Ishikawa (cell line): ENCODE measurements at regions not wholly inside any gene's neighbourhood (a gene's known extent, or its start where the extent isn't known, plus 50 kb on each side); places are given as distances from the start of the nearest gene placed in this dataset.

Experiments used
- CEBPB ChIP-seq: IDR thresholded peaks from 2 replicates; pipeline ENCODE4 v1.6.1; 2012
- CREB1 ChIP-seq: IDR thresholded peaks from 2 replicates; pipeline ENCODE4 v1.6.1; 2012; ENCODE audit warnings: low read depth
- EGR1 ChIP-seq: IDR thresholded peaks from 2 replicates; pipeline ENCODE4 v1.6.1; 2012
- EP300 ChIP-seq: IDR thresholded peaks from 2 replicates; pipeline ENCODE4 v1.6.1; 2012; ENCODE audit warnings: borderline replicate concordance
- FOXM1 ChIP-seq: IDR thresholded peaks from 2 replicates; pipeline ENCODE4 v1.6.1; 2012; ENCODE audit warnings: low read depth, borderline replicate concordance
- NFIC ChIP-seq: IDR thresholded peaks from 2 replicates; pipeline ENCODE4 v1.6.1; 2012
- RAD21 ChIP-seq: IDR thresholded peaks from 2 replicates; pipeline ENCODE4 v1.6.1; 2012; ENCODE audit warnings: low read depth
- TAF1 ChIP-seq: IDR thresholded peaks from 2 replicates; pipeline ENCODE4 v1.6.1; 2012; ENCODE audit warnings: low read depth, mild to moderate bottlenecking
- TCF12 ChIP-seq: IDR thresholded peaks from 2 replicates; pipeline ENCODE4 v1.6.1; 2012; ENCODE audit warnings: low read depth
- TEAD4 ChIP-seq: IDR thresholded peaks from 2 replicates; pipeline ENCODE4 v1.6.1; 2012
- YY1 ChIP-seq: IDR thresholded peaks from 2 replicates; pipeline ENCODE4 v1.6.1; 2012; ENCODE audit warnings: low read depth
- ZBTB7A ChIP-seq: IDR thresholded peaks from 2 replicates; pipeline ENCODE4 v1.6.1; 2012; ENCODE audit warnings: low read depth
- TF ChIP-seq, protein P1 (sequence below): IDR thresholded peaks from 2 replicates; pipeline ENCODE4 v1.6.1; 2012
- TF ChIP-seq, protein P2 (sequence below): IDR thresholded peaks from 2 replicates; pipeline ENCODE4 v1.6.1; 2012; ENCODE audit warnings: low read depth, mild to moderate bottlenecking
- TF ChIP-seq, protein P3 (sequence below): IDR thresholded peaks from 2 replicates; pipeline ENCODE4 v1.6.1; 2012

DNA sequence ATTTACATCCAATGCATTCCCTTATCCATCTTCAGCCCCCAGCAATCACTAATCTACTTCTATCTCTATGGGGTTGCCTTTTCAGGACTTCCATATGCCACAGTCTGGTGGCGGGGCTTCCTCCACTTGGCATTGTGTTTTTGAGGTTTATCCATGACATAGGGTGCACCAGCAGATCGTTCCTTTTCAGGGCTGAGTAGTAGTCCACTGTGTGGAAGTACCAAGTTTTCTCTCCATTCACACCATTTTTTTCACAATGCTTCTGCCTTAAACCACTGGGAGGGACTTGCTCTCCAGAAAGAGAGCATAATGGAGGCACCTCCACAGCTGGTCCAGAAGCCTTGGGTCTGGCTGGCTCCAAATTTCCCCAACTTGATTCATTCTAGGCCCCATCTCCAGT is 144.0 kb upstream of the IQSEC1 start:
- TF ChIP-seq, protein P1, sequence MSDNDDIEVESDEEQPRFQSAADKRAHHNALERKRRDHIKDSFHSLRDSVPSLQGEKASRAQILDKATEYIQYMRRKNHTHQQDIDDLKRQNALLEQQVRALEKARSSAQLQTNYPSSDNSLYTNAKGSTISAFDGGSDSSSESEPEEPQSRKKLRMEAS, result no peak
- TF ChIP-seq, protein P2, sequence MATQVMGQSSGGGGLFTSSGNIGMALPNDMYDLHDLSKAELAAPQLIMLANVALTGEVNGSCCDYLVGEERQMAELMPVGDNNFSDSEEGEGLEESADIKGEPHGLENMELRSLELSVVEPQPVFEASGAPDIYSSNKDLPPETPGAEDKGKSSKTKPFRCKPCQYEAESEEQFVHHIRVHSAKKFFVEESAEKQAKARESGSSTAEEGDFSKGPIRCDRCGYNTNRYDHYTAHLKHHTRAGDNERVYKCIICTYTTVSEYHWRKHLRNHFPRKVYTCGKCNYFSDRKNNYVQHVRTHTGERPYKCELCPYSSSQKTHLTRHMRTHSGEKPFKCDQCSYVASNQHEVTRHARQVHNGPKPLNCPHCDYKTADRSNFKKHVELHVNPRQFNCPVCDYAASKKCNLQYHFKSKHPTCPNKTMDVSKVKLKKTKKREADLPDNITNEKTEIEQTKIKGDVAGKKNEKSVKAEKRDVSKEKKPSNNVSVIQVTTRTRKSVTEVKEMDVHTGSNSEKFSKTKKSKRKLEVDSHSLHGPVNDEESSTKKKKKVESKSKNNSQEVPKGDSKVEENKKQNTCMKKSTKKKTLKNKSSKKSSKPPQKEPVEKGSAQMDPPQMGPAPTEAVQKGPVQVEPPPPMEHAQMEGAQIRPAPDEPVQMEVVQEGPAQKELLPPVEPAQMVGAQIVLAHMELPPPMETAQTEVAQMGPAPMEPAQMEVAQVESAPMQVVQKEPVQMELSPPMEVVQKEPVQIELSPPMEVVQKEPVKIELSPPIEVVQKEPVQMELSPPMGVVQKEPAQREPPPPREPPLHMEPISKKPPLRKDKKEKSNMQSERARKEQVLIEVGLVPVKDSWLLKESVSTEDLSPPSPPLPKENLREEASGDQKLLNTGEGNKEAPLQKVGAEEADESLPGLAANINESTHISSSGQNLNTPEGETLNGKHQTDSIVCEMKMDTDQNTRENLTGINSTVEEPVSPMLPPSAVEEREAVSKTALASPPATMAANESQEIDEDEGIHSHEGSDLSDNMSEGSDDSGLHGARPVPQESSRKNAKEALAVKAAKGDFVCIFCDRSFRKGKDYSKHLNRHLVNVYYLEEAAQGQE, result no peak
- TF ChIP-seq NFIC (no peak), CREB1 (no peak), EGR1 (no peak), FOXM1 (no peak), RAD21 (no peak), TAF1 (no peak), TEAD4 (no peak), TCF12 (no peak), CEBPB (no peak), ZBTB7A (no peak), YY1 (no peak), EP300 (no peak)
- TF ChIP-seq, protein P3, sequence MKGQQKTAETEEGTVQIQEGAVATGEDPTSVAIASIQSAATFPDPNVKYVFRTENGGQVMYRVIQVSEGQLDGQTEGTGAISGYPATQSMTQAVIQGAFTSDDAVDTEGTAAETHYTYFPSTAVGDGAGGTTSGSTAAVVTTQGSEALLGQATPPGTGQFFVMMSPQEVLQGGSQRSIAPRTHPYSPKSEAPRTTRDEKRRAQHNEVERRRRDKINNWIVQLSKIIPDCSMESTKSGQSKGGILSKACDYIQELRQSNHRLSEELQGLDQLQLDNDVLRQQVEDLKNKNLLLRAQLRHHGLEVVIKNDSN, result no peak

DNA sequence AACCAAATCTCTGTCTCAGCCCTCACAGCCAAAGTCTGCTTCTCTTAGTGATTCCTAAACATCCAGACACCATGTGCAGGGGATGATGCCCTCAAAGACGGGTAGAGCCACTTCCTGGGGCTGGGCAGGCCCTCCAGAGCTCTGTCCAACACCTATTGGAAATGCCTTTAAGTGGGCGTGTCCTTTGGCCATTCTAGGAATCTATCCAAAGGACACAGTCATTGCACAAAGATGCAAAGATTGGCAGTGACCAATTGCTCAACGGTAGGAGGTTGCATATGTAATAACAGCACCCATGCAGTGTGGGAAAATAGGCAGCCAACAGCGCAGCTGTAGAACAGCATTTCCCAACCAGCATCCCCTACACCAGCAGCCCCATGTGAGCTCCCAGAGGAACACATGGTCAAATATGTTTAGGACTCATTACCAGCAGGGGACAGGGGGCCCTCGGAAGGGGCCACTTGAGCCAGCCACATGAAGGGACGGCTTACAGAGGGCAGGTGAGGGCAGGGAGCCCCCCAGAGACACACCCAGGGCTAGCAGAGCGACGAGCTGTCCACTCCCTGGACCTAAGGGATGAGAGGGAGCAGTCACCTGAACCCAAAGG is 142.8 kb upstream of the IQSEC1 start:
- TF ChIP-seq FOXM1 (peak; percentile 73; the same call in 1 of the 2 replicates), RAD21 (no peak; the same call in 1 of the 2 replicates), EP300 (peak; percentile 89), CREB1 (no peak), NFIC (peak; percentile 90), TCF12 (peak; percentile 93), EGR1 (no peak), CEBPB (peak; percentile 96), TAF1 (0 out of 2 replicates have a peak, but pooled peaks have one; percentile 30), TEAD4 (peak; percentile 93)
- TF ChIP-seq, protein P2, result peak; percentile 68
- TF ChIP-seq, protein P1, result peak; percentile 73

DNA sequence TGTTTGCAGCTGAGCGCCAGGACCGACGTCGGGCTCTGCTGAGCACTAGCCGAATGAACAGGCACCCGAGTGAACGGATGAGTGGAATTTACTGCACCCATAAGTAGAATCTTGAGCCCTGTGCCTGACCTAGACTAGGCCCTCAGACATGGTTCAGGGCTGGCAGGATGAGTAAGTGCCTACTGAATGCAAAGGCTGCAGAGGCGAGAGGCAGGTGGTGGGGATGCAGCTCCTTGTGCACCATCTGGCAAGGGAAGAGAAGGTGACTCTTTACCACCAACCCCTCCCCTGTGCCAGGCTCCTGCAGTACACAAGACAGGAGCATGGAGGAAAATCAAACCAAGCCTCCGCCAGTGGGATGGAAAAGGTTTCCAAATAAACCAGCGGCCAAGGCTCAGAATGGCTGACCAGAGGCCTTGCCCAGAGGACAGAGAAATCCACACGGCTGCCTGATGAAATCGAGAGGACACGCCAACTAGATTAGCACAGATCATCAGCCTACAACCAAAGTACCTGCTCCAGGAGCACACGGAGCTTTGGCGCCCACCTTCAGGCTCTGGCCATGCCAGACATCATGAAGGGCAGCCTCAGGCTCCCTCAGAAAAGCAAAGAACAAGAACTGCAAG is 141.7 kb upstream of the IQSEC1 start:
- no peak for TF ChIP-seq ZBTB7A
- TF ChIP-seq, protein P2, result no peak
- no peak for TF ChIP-seq EP300
- TF ChIP-seq, protein P1, result no peak
- no peak for TF ChIP-seq TCF12
- TF ChIP-seq, protein P3, result no peak
- no peak for TF ChIP-seq FOXM1
- TF ChIP-seq YY1, result no peak
- TF ChIP-seq RAD21, result no peak
- TF ChIP-seq TEAD4, result no peak
- no peak for TF ChIP-seq CEBPB
- no peak for TF ChIP-seq TAF1
- TF ChIP-seq NFIC, result no peak
- no peak for TF ChIP-seq CREB1
- TF ChIP-seq EGR1, result no peak
